Forelimb muscle (tissue), 1 donor: ENCODE measurements at regions not wholly inside any gene's neighbourhood (a gene's known extent, or its start where the extent isn't known, plus 50 kb on each side); places are given as distances from the start of the nearest gene placed in this dataset.

ENCODE experiments used
- DNase-seq: peaks from one replicate; pipeline ENCODE4 v3.0.0-alpha.2; 2013; ENCODE audit warnings: low read depth

DNA sequence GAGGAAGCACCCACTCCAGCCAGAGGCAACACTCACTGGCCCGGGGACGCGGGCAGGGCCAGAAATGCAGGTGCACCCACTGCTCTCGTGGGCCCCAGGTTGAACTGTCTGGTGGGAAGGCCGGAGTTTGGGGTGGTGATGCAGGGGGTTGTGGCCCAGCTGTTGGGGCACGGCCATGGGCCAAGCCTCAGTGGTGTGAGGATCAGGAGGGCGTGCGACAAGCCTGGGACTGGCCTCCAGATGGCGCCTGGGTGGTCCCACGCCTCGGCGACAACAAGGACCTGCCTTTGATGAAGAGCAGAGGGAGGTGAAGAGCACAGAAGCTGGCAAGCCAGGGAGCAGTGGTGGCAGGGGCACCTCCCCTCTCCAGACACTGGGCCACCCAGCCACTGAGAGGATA, 240.8 kb downstream of the BRD1 start:
- DNase-seq = no peak

DNA sequence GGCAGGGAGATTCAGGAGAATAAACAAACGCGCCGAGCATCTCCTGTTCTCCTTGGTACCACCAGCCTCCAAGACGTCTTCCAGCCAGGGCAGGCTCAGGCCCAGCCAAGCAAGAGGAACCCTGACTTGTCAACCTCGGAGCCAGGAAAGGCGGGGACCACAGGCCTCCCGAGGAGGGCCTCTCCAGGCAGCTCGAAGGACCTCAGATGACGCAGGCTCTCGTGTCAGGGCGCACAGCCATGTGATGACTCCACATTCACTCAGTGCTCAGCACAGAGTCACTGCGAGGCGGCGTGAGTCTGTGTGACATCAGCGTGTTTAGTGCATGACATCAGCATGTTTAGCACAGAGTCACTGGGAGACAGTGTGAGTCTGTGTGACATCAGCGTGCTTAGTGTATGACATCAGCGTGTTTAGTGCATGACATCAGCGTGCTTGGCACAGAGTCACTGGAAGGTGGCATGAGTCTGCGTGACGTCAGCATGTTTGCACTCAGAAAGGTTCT, 241.4 kb downstream of the BRD1 start:
- no peak for DNase-seq

DNA sequence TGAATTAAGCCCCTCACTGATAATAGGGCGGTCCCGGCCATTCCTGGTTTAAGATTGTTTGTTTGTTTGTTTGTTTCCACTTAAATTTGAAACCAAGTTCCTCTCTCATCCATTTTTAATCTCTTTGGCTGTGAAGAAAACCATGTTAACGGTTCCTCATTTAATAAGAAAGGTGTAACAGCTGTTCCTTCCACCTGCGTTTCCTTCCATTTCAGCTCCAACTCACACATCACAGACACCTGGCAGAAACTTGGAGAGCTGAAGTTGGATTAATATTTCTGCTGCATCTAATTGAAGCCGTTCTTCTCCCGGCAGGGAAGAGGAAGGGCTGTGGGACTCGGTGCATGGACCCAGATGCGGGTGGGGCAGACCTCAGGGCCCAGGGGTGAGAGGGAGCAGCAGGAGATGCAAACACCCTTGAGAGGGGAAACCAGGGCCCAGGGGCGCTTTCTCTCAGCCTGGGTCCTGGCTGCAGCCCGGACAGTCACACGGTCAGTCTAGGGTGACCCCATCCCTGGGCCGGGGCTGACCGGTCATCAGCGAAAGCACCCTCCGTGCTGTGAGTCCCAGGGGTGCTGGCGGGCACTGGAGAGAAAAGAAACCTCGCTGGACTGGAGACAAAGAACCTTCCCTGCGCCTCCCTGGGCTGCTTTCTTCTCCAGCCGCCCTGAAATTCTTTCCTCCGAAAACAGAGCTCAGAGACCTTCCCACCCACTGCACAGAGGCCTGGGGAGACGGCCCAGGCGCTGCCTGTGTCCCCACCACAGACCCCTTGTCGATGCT, 242.0 kb downstream of the BRD1 start:
- DNase-seq = no peak

DNA sequence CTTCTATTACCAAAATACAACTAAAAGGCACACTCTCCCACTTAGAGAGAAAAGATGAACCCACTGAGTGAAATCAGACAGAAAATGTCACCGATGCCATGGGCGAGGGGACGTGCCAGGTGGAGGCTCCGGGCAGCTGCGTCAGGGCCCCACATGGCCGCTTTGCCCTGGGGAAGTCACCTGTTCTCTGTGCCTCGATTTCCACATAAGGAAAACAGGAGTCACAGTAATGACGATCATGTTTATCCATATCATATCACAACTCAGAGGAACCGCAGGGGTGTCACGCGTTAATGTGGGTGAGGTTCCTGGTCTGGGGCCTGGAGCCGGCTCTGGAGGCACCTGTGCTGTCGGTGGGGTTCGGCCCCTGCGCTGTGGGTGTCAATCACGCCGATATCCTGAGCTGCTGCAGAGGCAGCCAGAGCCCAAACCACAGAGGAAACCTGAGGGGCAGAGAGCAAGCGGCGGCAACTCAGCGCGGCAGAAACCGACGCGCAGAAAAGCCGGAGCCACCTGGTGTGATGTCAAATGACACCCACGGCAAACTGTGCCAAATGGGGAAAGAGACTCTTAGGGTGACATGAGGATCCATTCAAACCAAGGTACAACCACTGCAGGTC, 243.7 kb downstream of the BRD1 start:
- no peak for DNase-seq

DNA sequence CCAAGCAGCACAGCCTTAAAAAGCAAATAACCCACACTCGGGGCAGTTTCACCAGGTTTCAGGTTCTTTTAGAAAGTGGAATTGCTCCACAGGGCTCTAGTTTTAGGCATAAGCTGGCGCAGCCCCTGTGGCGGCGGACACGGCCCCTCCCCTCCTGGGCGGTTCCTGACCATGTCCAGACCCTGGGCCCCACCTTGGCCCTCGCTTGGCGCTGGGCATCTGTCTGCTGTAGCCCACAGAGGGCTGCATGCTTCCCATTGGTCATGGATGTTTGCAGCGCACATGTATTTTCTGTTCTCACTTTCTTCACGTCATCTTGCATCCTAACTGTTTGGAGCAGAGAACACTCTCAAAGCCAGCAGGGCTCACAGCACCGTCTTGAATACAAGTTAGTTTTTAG, 244.3 kb downstream of the BRD1 start:
- DNase-seq = no peak

DNA sequence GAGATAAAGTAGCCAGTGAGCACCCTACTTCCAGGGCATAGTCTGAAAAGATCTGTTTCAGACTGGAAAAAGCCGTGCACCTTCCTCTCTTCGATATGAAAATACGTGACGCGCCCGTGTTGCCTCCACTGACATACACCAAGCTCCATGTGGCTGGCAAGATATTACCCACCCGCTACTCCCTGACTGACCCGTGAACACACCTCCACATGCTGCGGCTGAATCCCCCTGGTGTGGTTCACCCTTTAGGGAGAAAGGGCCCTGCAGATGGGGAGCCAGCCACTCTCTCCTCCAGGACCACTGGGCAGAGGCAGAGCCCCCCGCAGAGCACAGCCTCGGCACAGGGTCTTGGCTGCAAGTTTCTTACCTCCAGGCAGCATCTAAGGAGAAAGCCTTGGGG, 245.0 kb downstream of the BRD1 start:
- no peak for DNase-seq

DNA sequence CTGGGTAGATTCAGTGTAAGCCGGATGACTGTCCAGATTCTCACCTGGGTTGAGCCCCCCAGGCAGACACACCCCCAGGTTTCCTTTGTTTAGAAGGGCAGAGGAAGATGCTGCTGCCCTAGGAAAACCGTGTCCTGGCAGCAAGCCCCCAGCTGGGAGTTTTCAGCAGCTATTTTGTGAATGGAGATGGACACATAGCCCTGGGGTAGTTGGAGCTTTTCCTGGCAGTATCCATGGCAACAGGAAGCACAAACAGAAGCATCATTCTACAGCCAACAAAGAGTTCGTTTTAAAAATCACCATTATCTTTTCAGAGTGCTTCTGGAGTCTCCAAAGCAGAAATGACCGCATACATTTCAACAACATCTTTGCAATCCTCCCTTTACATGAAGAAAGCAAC, 245.5 kb downstream of the BRD1 start:
- no peak for DNase-seq

DNA sequence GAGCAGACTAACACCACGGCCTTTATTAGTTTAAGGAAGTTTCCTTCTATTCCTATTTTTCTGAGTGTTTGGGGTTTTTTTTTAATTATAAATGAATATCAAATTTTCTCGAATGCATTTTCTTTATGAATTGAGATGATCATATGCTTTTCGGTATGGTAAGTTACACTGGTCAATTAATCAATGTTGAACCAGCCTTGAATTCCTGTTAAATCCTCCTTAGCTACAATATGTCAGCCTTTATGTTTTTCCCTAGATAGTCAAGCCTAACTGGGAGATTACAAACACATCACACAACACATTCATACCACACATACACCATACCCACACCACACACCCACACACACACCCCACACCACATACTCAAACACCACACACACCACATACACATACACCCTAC, 247.6 kb downstream of the BRD1 start:
- DNase-seq = no peak

DNA sequence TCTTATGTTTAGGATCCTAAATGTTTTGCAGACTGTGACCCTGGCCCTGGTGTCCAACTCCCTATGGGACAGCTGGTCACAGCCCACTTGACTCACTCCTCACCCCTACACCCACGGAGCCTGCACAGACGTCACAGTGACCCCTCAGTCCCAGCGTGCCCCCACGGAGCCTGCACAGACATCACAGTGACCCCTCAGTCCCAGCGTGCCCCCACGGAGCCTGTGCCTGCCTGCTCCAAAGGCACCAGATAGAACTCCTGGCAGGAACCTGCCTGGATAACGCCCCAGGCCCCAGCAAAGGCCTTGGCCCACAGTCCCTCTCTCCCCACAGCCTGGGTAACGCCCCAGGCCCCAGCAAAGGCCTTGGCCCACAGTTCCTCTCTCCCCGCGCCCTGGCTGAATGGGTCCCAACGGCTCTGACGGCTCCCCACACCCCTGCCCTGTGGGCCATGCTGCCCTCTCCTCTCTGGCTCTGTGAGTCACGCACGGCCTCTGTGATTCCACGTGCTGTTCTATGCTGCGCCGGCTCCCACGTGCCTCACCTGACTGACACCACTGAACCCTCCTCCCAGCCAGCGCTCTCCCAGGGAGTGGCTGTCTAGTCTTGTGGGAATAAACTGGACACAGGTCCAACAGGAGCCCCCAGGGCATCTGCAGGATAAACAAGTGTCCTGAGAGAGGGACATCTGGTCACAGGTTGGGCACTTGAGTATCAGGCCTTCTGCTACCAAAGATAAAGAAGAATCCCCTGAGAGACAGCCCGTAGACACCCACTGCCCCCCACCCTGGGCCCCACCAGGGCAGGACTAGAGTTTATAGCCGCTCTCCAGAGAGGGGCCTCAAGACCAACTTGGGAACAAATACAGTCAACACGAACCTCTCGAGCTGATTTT, 250.3 kb downstream of the BRD1 start:
- DNase-seq = no peak

DNA sequence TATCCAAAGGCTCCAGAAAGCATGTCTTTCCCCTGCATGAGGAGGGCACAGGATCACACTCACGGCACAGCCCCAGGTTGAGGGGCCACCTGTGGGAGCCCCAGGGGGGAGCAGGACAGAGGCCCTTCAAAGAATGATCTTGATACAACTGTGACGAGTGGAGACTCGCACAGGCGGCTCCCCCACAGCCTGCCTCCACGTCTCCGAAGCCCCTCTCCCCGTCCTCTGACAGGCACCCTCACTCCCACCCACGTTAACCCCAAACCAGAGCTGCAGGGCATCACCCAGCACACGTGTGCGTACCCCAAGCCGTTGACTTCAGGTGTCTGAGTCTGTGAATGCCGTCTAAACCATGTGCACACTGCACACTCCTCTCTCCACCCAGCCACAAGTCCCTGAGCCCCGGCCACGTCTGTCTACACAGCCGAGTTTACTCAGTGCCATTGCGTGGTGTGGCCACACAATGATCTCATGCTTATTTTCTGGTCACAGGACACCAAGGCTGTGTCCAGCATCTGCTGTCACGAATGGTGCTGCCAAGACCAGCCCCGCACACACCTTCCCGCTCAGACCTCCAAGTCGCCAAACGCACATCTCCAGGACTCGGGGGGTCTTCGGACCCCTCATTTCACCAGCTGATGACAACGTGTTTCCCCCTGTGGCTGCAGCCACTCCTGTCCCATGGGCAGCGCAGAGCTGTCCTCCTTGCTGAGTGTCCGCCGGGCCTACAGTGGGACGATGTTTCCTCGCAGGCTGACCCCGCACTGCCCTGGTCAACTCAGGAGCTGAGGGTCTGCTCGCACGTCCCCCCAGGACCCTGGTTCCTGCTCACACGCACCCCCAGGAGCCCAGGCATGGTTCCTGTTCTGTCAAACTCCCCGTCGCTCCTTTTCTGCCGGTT, 251.2 kb downstream of the BRD1 start:
- no peak for DNase-seq

DNA sequence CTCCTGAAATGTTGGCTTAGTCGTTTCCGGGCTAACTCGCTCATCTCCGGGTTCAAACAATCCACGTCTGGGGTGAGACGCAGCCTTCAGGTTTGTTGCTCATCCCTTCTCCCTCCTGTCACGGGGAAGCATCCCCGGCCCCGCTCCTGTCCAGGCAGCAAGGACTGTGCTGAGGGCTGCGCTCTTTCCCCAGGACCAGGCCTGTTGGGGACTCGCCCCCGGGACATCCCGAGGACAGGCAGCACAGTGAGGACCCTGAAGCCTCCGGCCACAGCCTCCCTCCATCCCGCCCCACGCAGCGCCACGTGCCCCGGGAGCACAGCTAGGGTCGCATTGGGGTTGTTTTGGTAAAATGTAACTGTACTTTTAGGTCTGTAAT, 252.0 kb downstream of the BRD1 start:
- no peak for DNase-seq

DNA sequence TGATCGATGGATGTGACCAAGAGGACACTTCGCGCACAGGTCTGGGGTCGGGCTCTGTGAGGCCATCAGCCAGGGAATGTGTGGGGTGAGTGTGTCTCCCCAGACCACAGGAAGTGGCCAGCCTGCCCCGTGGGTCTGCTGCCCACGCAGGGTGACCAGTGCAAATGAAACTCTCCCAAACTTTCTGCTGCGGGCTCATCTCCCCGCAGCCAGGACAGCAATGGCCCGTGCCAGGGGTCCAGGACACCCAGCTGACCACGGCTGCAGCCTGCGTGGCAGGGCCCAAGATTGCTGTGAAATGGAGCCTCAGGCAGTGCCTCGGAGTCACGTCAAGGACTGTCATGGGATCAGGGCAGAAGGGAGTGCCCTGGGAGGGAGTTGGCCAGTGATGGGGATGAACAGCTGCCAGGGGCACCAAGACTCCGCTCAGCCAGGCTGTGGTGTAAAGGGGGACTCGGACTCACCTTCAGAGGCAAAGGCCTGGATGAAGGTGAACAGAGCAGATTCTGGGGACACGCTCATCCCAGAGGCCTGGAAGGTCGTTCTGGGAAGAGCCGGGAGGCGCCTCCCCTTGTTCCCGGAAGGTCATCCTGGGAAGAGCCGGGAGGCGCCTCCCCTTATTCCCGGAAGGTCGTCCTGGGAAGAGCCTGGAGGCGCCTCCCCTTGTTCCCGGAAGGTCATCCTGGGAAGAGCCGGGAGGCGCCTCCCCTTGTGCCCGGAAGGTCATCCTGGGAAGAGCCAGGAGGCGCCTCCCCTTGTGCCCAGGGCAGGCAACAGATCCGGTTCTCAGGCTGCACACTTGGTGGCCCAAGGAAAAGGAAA, 252.6 kb downstream of the BRD1 start:
- no peak for DNase-seq

DNA sequence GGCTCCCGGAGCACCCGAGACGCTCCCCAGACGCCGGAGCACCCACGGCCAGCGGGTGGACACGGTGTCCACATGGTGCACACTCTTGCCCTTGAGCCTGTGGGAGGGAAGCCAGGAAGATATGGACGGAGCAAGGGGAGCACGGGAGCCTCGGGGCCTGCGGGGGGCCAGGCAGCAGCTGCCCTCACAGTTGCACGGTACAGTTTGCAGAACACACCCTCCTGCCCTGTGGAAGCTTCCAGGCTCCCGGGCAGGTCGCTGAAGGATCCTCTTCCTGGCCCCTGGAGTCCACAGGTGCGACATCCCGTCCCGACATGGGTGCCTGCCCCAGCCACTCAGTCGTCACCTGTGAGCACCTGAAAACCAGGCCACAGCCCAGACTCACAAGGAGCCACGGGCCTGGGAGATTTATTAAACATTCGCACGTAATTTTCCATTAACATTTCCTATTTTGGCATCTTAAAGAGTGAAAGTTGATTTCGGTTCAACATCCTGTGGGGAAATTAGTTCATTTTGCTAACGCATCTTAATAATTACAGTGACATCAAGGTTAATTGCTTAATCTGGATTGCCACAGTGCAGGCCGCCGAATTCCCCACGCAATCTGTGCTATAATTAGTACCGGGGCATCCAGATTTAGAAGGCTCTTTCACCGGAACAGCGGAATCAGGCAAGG, 253.3 kb downstream of the BRD1 start:
- DNase-seq = no peak

DNA sequence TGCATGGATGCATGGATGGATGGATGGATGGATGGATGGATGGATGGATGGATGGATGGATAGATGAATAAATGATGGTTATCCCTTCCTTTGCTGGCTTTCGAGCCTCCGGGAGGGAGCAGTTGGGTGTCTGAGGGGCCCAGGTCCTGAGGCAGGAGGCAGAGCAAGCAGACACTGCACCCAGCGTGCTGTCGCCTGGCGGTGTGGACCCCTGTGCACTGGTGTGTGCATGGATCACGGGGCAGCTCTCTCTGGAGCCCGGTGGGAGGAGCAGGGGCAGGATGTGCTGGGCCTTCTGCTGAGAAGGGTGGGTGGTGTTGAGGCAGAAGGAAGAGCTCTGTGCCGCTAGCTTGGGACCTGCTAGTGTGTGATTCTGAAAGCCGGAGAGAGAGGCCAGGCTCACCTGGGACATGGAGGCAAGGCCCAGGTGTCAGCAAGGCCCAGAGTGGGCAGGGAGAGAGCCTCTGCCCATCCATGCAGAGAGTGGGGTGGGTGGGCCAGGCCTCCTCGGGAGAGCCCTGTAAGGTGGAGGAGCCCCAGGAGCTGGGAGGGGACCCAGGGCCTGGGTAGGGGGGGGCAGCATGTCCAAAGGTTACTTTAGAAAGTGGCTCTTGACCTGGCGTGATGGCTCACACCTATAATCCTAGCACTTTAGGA, 254.4 kb downstream of the BRD1 start:
- no peak for DNase-seq

DNA sequence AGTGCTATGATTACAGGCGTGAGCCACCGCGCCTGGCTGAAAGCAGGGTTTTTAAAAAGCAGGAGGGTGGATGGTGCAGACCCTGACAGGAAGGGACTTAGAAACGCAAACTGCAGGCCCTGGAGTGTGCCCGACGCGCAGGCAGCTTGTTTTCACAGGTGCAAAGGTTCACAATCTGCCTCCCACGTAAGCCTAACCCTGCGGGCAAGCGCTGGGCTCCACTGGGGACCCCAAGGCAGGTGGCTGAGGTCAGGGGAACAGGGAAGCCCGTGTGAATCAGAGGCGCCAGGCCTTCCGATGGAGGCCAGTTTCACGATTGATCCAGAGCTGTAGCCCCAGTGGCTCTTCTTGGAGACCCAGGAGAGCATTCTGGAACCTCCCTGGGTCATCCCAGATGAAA, 256.3 kb downstream of the BRD1 start:
- no peak for DNase-seq

DNA sequence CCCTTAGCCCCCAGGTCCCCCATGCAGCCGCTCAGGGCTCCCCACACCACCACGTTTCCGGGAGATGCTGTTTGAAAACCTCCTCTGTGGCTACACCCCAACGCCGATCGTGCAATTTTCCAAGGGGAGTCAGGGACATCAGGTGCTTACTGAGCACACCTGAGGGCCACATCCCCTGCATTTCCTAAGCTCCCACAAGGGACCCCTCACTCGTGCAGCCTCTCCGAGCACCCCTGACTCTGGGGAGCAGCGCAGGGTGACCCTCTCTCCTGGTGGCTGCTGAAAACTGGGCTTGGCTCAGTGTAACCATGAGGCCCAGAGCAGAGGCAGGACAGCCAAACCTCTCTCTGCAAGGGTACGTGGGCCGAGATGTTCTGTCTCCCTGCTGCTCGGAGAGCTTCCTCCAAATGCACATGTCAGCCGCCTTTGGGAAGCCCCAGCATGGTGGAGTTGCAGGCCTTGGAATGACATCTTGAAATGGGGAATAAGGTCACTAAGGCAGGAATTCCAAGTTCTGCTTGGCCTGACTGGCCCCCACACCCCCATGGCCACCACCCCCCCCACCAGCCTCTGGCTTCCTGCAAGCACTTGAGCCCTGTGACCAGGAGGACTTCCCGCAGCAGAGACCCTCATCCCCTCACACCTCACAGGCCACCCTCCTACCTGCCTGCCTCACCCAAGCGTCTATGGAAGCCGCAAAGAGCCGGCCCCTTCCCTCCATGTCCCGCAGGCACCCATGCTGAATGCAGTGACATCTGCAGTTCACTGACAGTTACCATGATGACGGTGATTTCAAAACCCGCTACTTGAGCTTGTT, 257.4 kb downstream of the BRD1 start:
- DNase-seq = no peak

DNA sequence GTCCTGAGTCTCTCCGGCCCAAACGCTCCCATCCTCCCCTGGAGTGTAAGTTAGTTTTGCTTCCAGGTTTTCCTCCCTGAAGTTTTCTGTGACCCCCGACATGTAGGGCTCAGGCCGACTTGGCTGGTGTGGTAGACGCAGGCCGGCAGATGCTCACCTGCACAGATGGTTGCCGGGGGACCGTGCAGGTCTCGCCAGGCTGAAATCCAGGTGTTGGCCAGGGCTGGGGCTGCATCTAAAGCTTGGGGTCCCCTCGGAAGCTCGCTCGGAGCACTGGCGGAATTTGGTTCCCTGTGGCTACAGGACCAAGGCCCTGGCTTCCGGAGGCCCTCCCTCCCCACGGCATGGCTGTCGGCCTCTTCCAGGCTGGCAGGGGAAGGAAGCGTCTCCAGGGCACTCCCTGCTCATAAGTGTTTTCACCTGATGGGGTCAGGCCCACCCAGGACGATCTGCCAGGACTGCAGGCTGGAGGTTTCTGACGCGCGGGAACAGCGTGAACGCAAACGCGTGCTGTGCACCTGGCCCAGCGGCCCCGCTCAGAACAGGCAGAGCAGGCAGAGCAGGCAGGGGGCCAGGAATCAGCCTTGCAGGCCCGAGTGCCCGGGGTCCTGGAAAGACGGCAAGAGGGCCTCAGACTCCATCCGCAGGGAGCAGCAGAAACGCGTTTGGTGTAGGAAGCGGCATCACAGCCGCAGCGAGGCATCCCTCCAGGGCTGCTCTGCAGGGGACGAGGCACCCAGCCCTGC, 258.2 kb downstream of the BRD1 start:
- DNase-seq = no peak

DNA sequence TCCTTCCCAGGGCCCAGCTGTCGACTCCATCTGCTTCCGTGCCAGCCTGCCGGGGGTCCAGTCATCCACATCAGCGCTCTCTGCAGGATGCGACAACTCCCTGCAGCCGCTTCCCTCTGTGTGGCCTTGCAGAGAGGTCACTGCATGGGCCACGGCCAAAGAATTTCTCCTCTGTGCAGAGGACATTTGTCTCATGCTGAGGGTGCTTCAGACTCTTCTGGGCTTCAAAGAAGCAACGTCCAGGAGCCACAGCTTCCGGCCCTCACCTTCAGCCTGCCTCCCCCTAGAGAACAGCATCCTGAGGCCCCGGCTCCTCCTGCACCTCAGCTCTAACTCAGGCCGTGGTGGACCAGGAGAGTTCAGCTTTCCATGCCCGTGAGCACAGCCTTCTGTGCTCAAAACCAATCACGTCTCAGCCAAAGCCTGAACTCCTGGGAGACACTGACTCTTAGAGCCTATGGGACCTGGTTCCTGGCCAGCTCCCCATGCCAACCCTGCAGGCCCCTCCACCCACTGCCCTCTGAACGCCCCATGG, 258.9 kb downstream of the BRD1 start:
- DNase-seq = no peak
